ENCODE measurements at regions not wholly inside any gene's neighbourhood (a gene's known extent, or its start where the extent isn't known, plus 50 kb on each side); places are given as distances from the start of the nearest gene placed in this dataset.

DNA sequence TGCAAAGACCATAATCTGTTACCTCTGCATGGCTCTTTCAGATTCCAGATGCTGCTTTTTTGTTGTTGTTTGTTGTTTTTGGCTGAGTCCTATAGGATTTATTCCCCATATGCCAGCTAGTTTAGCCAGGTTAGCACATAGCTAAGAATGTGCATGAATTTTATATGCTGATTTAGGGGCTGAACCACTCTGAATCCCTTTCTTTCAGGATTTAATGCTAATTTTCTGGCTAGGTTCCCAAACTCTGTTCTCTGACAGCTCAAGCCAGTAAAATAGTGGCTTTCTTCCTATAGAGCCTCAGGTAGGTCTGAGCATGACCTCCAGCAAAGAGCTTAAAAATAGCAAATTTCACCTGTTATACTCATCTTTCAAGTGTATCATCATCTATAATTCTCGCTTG is 521.4 kb downstream of the CAAP1 start:
- Histone ChIP-seq H3K4me1 (ENCODE audit: insufficient read depth, low read length) (no peaks in the 10 kb centered on the region), H3K36me3 (ENCODE audit: insufficient read depth, low read length) (no peaks in the 10 kb centered on the region), H3K9ac (ENCODE audit: low read depth, low read length) (no peak overlapping the region), H3K9me3 (ENCODE audit: control insufficient read depth, insufficient read depth, low read length) (no peaks in the 10 kb centered on the region)

DNA sequence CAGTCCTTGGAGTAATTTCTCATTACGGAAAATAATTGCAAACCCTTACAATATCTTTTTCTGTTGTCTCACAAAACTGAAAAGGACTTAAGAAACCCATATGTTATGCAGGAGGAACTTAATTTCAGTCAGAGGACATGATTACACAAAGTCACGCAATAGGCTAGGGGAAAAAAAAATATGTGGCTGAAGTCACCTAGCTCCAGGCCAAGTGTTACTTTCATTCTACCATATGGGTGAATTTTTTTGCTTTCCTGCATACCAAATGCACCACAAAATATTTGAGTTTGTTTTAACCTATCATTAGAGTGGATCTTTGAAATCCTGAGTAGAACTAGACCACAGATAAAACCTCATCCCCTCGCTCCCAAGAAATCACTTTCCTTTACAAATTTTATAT is 523.5 kb downstream of the CAAP1 start:
- no peaks in the 10 kb centered on the region for H3K4me1 ChIP-seq (ENCODE audit: insufficient read depth, low read length)
- H3K36me3 ChIP-seq (ENCODE audit: insufficient read depth, low read length) = no peaks in the 10 kb centered on the region
- H3K9me3 ChIP-seq (ENCODE audit: control insufficient read depth, insufficient read depth, low read length) = no peaks in the 10 kb centered on the region
- no peak overlapping the region for H3K9ac ChIP-seq (ENCODE audit: low read depth, low read length)

DNA sequence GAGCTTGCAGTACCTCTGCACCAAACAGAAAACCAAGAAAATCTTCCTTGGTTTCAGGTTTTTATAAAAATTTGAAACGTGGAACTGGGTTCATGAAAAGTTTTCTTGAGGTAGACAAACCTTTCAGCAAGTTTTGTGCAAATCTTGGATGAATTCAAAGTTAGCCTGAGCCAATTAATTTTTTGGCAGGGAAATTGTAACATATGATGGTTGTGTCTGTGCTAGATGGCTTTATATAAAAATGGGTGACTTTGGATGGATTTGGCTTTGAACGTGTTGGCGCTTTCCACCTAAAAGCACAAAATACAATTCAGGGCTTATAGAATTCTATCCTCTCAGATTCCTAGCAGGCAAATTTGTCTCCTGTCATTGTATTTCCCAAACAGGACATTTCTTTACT is 524.4 kb downstream of the CAAP1 start:
- Histone ChIP-seq H3K9ac (ENCODE audit: low read depth, low read length) (no peak overlapping the region), H3K9me3 (ENCODE audit: control insufficient read depth, insufficient read depth, low read length) (no peaks in the 10 kb centered on the region), H3K4me1 (ENCODE audit: insufficient read depth, low read length) (no peaks in the 10 kb centered on the region), H3K36me3 (ENCODE audit: insufficient read depth, low read length) (no peaks in the 10 kb centered on the region)

DNA sequence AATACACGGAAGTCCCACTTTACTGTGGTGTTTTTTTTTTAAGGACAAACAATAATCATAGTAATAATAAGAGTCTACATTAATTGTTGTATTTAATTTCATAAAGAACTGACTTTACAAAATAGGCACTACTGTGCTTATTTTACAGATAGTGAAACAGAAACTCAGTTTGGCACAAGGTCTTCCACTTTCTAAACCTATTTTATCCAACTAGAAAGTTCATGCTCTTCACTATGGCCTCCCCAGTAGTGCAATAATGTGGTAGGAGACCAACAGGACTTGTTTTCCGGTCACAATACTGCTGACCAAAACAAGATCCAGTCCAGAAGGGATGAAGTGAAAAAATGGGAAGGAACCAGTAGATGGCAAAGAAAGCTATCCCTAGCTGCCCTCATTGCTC is 531.6 kb downstream of the CAAP1 start:
- Histone ChIP-seq H3K9ac (ENCODE audit: low read depth, low read length) (no peak overlapping the region), H3K9me3 (ENCODE audit: control insufficient read depth, insufficient read depth, low read length) (no peaks in the 10 kb centered on the region), H3K4me1 (ENCODE audit: insufficient read depth, low read length) (no peaks in the 10 kb centered on the region), H3K36me3 (ENCODE audit: insufficient read depth, low read length) (no peaks in the 10 kb centered on the region)

DNA sequence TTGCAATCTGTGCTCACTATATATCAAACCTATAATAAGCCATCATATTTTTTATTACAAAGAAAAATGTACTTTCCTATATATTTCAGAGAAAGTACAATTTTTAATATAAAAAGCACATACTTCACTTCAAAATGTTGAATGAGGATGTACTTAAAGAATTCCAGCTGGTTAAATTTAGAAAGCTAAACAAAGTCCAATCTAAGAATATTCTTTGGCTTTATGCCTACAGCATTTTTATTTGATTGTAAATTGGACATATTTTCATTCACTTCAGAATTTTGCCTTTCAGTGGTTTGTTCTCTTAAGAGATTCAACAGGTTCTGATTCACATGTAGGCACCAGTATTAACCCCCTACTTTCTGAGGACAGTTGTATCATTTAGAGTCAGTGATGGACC is 533.8 kb downstream of the CAAP1 start:
- no peaks in the 10 kb centered on the region for H3K36me3 ChIP-seq (ENCODE audit: insufficient read depth, low read length)
- no peaks in the 10 kb centered on the region for H3K4me1 ChIP-seq (ENCODE audit: insufficient read depth, low read length)
- H3K9me3 ChIP-seq (ENCODE audit: control insufficient read depth, insufficient read depth, low read length) = no peaks in the 10 kb centered on the region
- no peak overlapping the region for H3K9ac ChIP-seq (ENCODE audit: low read depth, low read length)

DNA sequence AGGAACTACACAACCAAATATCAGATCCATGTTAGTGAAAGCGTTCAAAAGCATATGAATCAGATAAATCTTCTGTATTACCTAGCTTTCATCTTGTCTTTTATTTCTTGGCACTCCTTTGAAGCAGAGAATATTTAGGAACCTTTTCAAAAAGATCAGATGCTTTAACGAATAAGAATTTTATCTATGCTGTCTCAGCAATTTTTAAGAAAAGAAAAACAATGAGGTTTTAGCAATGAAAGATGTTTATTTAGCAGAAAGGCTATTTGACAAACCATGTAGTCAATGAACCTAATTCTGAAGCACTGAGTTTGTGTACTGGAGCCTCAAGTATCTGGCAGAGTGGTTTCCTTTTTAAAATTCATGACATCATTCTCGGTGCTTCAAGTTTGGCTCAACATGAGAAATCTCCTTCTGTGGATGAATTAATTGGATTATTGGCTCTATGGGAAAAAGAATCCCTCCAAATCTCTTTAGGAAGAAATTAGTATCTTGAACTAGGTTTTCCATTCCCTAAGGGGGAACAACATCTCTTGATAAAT is 534.7 kb downstream of the CAAP1 start:
- no peaks in the 10 kb centered on the region for H3K9me3 ChIP-seq (ENCODE audit: control insufficient read depth, insufficient read depth, low read length)
- no peaks in the 10 kb centered on the region for H3K4me1 ChIP-seq (ENCODE audit: insufficient read depth, low read length)
- H3K9ac ChIP-seq (ENCODE audit: low read depth, low read length) = no peak overlapping the region
- H3K36me3 ChIP-seq (ENCODE audit: insufficient read depth, low read length) = no peaks in the 10 kb centered on the region

DNA sequence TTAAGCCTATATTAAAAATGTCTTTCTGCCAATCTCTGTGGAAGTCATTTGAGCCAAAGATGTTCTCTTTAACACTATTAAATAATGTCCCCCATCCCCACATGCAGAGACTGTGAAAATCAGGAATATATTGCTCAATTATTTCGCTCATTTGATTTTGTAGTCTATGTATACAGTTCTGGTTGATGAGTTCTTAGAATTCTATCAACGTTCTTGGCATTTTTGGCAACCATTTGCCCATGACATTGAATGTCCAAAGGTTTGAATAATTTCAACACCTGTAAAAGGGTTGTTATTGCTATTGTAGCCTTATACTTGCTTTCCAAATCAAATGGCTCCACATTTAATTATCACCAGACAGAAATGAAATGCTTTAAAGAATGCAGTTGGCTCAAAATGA is 536.1 kb downstream of the CAAP1 start:
- H3K9ac ChIP-seq (ENCODE audit: low read depth, low read length) = no peak overlapping the region
- H3K36me3 ChIP-seq (ENCODE audit: insufficient read depth, low read length) = no peaks in the 10 kb centered on the region
- no peaks in the 10 kb centered on the region for H3K4me1 ChIP-seq (ENCODE audit: insufficient read depth, low read length)
- no peaks in the 10 kb centered on the region for H3K9me3 ChIP-seq (ENCODE audit: control insufficient read depth, insufficient read depth, low read length)

DNA sequence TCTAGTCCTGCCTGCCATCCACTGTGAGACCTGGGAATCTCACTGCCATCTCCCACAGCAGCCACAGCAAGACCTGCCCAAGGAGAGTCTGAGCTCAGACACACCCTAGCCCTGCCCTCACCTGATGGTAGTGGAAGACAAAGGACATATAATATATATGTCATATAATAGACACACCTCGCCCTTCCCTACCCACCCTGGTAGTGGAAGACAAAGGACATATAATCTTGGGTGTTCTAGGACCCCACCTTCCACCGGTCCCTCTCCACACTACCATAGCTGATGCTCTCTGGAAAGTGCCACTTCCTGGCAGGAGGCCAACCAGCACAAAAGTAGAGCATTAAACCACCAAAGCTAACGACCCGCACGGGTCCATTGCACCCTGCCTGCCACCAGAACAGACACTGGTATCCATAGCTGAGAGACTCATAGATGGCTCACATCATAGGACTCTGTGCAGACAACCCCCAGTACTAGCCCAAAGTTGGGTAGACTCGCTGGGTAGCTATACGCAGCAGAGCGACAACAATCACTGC is 545.6 kb downstream of the CAAP1 start:
- Histone ChIP-seq H3K9me3 (ENCODE audit: control insufficient read depth, insufficient read depth, low read length) (no peaks in the 10 kb centered on the region), H3K9ac (ENCODE audit: low read depth, low read length) (no peak overlapping the region), H3K4me1 (ENCODE audit: insufficient read depth, low read length) (no peaks in the 10 kb centered on the region), H3K36me3 (ENCODE audit: insufficient read depth, low read length) (no peaks in the 10 kb centered on the region)

DNA sequence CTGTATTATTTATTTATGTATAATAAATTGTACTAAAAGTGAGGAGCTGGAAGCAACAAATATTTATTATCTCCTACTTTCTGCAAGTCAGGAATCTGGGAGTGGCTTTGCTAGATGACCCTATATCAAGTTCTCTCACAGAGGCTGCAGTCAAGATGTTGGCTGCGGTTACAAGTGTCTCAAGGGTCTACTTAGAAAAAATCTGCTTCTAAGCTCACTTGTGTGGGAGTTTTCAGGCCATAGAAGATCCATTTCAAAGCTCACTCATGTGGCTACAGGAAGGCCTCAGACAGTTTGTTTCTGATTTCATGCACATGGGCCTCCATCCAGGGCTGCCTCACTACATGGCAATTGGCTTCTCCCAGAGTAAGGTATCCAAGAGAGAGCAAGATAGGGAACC is 551.1 kb downstream of the CAAP1 start:
- Histone ChIP-seq H3K9me3 (ENCODE audit: control insufficient read depth, insufficient read depth, low read length) (no peaks in the 10 kb centered on the region), H3K4me1 (ENCODE audit: insufficient read depth, low read length) (no peaks in the 10 kb centered on the region), H3K36me3 (ENCODE audit: insufficient read depth, low read length) (no peaks in the 10 kb centered on the region), H3K9ac (ENCODE audit: low read depth, low read length) (no peak overlapping the region)

DNA sequence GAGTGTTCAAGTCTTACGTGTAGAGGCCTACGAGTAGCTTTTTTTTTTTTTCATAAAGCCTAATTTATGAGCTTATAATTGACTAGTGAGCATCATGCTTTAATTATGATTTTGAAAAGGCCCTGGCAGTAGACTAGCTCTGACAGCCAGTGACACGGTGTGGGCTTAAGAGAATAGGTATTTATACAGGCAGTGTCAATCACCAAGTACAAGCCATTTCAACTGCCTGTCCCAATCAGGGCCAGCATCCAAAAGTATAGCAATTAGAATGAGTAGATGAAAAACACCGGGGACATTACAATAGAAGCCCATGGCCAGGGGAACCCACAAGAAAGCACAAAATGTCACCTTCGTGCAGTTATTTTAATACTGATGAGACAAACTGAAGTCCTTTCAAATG is 552.8 kb downstream of the CAAP1 start:
- Histone ChIP-seq H3K9ac (ENCODE audit: low read depth, low read length) (no peak overlapping the region), H3K4me1 (ENCODE audit: insufficient read depth, low read length) (no peaks in the 10 kb centered on the region), H3K36me3 (ENCODE audit: insufficient read depth, low read length) (no peaks in the 10 kb centered on the region), H3K9me3 (ENCODE audit: control insufficient read depth, insufficient read depth, low read length) (no peaks in the 10 kb centered on the region)

DNA sequence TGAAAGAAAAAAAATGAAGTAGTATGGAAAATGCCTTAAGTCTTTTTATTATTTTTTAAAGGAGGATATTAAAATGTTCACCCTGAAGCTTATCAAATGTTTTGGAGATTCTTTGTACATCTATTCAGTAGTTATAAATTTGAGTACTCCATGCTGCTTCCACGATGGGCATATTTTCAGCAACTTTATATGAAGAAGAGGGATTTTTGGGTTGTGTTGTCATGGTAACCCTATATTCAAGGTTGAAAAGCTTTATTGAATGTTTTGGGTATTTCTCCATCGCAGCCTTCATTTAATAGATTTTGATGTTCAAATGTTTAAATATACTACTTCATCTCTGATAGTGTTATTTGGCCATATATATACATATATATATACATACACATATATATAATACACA is 557.5 kb downstream of the CAAP1 start:
- no peaks in the 10 kb centered on the region; the same call in 1 of the 2 replicates for H3K4me1 ChIP-seq (ENCODE audit: insufficient read depth, low read length)
- H3K36me3 ChIP-seq (ENCODE audit: insufficient read depth, low read length) = no peaks in the 10 kb centered on the region
- H3K9me3 ChIP-seq (ENCODE audit: control insufficient read depth, insufficient read depth, low read length) = no peaks in the 10 kb centered on the region
- H3K9ac ChIP-seq (ENCODE audit: low read depth, low read length) = no peak overlapping the region

DNA sequence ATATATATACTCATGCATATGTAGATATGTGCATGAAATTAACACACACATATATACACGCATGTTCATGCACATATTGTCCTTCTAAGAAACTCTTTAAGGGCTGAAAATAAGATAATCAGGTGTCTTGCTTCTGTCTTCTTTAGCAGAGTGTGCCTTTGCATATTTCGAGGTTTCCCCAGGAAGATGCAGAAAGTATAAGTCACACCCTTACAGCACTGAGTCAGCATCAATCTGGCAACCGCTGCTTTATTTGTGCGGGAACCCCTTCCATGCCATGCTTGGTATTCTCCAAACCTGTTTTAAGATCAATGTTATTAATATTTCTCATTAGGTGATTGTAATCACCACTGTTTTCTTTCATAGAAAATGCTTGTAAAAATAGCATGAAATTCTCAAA is 557.9 kb downstream of the CAAP1 start:
- H3K9ac ChIP-seq (ENCODE audit: low read depth, low read length) = no peak overlapping the region
- no peaks in the 10 kb centered on the region; the same call in 1 of the 2 replicates for H3K4me1 ChIP-seq (ENCODE audit: insufficient read depth, low read length)
- no peaks in the 10 kb centered on the region for H3K36me3 ChIP-seq (ENCODE audit: insufficient read depth, low read length)
- no peaks in the 10 kb centered on the region for H3K9me3 ChIP-seq (ENCODE audit: control insufficient read depth, insufficient read depth, low read length)

DNA sequence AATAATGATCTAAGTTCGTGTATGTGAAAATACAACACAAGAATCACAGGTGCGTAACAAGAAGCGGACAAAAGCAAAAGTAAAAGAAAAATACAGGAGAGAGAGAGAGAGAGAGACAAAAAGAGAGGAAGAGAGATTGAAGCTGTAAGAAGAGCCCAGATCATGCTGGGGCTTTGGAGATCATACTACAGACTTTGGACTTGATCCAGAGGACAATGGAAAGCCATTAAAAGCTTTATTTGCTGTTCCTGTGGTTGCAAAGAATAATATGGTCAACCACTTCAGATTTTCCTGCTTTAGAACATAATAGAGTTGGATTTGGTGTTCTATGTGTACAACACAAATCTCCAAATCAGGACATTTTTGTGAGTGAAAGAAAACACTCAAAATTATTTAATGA is 561.4 kb downstream of the CAAP1 start:
- Histone ChIP-seq H3K36me3 (ENCODE audit: insufficient read depth, low read length) (no peaks in the 10 kb centered on the region), H3K9ac (ENCODE audit: low read depth, low read length) (no peak overlapping the region), H3K4me1 (ENCODE audit: insufficient read depth, low read length) (no peaks in the 10 kb centered on the region; the same call in 1 of the 2 replicates), H3K9me3 (ENCODE audit: control insufficient read depth, insufficient read depth, low read length) (no peaks in the 10 kb centered on the region)

DNA sequence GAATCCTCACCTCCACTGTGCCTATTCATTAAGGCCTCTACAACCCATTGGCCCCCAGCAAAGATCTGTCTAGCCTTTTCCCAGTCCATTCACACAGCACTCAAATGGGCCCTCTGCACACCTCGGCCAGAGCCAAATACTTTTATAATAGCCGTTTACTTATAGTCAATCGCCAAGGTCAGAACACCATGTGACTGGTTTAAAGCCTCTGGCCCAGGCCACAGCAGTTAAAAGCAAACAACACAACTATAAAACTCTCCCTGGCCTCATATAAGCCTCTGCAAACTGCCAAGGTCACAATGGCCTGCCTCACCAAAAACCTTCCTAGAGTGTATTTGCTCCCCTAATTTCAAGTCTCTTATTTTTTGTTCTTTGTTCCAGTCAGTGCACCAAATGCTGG is 562.6 kb downstream of the CAAP1 start:
- Histone ChIP-seq H3K9me3 (ENCODE audit: control insufficient read depth, insufficient read depth, low read length) (no peaks in the 10 kb centered on the region), H3K9ac (ENCODE audit: low read depth, low read length) (no peak overlapping the region), H3K4me1 (ENCODE audit: insufficient read depth, low read length) (no peaks in the 10 kb centered on the region; the same call in 1 of the 2 replicates), H3K36me3 (ENCODE audit: insufficient read depth, low read length) (no peaks in the 10 kb centered on the region)

DNA sequence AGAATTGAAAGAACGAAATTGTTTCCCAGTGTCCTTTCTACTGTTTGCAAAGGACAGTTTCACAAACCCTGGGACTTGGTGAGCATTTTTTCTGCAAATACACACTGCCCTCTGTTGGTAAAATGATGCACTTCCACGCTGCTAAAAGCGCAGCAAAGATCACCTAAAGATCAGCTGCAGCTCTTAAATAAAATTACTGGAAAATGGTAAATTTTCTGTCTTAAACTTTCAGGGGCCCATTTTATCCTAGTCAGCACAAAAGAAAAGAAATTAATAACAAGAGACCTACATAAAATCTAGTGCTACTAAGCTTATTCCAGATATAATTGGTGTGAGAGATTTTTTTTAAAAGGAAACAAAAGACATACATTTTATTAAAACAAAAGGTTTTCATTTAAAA is 566.0 kb downstream of the CAAP1 start:
- Histone ChIP-seq H3K36me3 (ENCODE audit: insufficient read depth, low read length) (no peaks in the 10 kb centered on the region), H3K9me3 (ENCODE audit: control insufficient read depth, insufficient read depth, low read length) (no peaks in the 10 kb centered on the region), H3K9ac (ENCODE audit: low read depth, low read length) (no peak overlapping the region), H3K4me1 (ENCODE audit: insufficient read depth, low read length) (no peaks in the 10 kb centered on the region)

DNA sequence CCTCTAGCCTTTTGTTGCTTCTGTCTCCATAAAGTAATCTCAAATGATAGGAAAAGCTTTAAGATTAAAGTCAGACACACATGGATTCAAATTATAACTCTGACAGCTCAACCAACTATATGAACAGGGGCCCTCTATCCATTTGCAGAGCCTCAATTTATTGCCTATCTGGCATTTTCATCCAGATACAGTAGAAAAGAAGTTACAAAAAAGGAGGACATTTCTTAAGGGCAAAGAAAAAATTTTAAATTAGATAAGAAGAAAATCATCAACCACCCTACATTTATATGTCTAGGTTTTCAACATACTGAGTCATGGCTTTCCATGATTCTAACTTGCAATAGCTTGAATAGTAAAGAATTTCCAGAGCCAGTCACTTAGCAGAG is 567.2 kb downstream of the CAAP1 start:
- Histone ChIP-seq H3K4me1 (ENCODE audit: insufficient read depth, low read length) (no peaks in the 10 kb centered on the region), H3K36me3 (ENCODE audit: insufficient read depth, low read length) (no peaks in the 10 kb centered on the region), H3K9ac (ENCODE audit: low read depth, low read length) (no peak overlapping the region), H3K9me3 (ENCODE audit: control insufficient read depth, insufficient read depth, low read length) (no peaks in the 10 kb centered on the region)
